ENCODE measurements at regions not wholly inside any gene's neighbourhood (a gene's known extent, or its start where the extent isn't known, plus 50 kb on each side); places are given as distances from the start of the nearest gene placed in this dataset.

- Histone ChIP-seq H3K27me3 (ENCODE audit: control insufficient read depth, insufficient read depth, low read length) (no peaks in the 10 kb centered on the region), H3K4me3 (ENCODE audit: low read length) (no peak overlapping the region), H3K27ac (ENCODE audit: low read length) (no peak overlapping the region), H3K4me1 (ENCODE audit: control insufficient read depth, insufficient read depth, low read length) (no peaks in the 10 kb centered on the region), H3K9me3 (ENCODE audit: control insufficient read depth, low read depth, low read length) (no peaks in the 10 kb centered on the region), H3K36me3 (ENCODE audit: control insufficient read depth, insufficient read depth, low read length) (no peaks in the 10 kb centered on the region)
- DNase-seq = no peak
- WGBS (ENCODE audit: insufficient coverage, low lambda C conversion rate) = 93% methylated on average over 1 of the region's 1 CpG
Measured at GRCh38 chr16:65301029-65301428, 179.2 kb upstream of the CDH11 start.

GRCh38 chr16:65297453-65297852, 175.6 kb upstream of the CDH11 start:
- Histone ChIP-seq H3K27ac (ENCODE audit: low read length) (no peak overlapping the region), H3K27me3 (ENCODE audit: control insufficient read depth, insufficient read depth, low read length) (no peaks in the 10 kb centered on the region), H3K4me3 (ENCODE audit: low read length) (no peak overlapping the region), H3K9me3 (ENCODE audit: control insufficient read depth, low read depth, low read length) (no peaks in the 10 kb centered on the region), H3K4me1 (ENCODE audit: control insufficient read depth, insufficient read depth, low read length) (no peaks in the 10 kb centered on the region), H3K36me3 (ENCODE audit: control insufficient read depth, insufficient read depth, low read length) (no peaks in the 10 kb centered on the region)
- no peak for DNase-seq

DNA sequence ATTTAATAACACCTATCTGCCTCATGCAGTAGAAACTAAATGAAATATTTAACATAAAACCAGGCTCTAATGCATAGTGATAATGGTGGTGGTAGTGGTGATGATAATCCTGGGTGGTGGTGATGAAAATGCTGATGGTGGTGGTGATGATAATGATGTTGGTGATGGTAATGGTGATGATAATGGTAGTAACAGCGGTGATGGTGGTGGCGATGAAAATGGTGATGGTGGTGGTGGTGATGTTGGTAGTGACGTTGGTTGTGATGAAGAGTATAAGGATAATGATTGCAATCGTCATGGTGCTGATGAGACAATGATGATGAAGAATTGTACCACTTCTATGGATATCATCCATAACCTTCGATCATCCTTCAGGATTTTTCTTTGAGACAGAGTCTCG, 173.7 kb upstream of the CDH11 start:
- H3K4me1 ChIP-seq (ENCODE audit: control insufficient read depth, insufficient read depth, low read length) = no peaks in the 10 kb centered on the region
- H3K36me3 ChIP-seq (ENCODE audit: control insufficient read depth, insufficient read depth, low read length) = no peaks in the 10 kb centered on the region
- DNase-seq = no peak
- H3K27me3 ChIP-seq (ENCODE audit: control insufficient read depth, insufficient read depth, low read length) = no peaks in the 10 kb centered on the region
- no peaks in the 10 kb centered on the region for H3K9me3 ChIP-seq (ENCODE audit: control insufficient read depth, low read depth, low read length)
- H3K27ac ChIP-seq (ENCODE audit: low read length) = no peak overlapping the region
- H3K4me3 ChIP-seq (ENCODE audit: low read length) = no peak overlapping the region
- WGBS (ENCODE audit: insufficient coverage, low lambda C conversion rate) = 100% methylated on average over 1 of the region's 6 CpGs

- Histone ChIP-seq H3K9me3 (ENCODE audit: control insufficient read depth, low read depth, low read length) (no peaks in the 10 kb centered on the region), H3K36me3 (ENCODE audit: control insufficient read depth, insufficient read depth, low read length) (no peaks in the 10 kb centered on the region), H3K4me3 (ENCODE audit: low read length) (no peak overlapping the region), H3K4me1 (ENCODE audit: control insufficient read depth, insufficient read depth, low read length) (no peaks in the 10 kb centered on the region), H3K27ac (ENCODE audit: low read length) (no peak overlapping the region), H3K27me3 (ENCODE audit: control insufficient read depth, insufficient read depth, low read length) (no peaks in the 10 kb centered on the region)
- 78% methylated on average over 1 of the region's 2 CpGs for WGBS (ENCODE audit: insufficient coverage, low lambda C conversion rate)
- no peak for DNase-seq
Measured at GRCh38 chr16:65294708-65295107, 172.8 kb upstream of the CDH11 start.

DNA sequence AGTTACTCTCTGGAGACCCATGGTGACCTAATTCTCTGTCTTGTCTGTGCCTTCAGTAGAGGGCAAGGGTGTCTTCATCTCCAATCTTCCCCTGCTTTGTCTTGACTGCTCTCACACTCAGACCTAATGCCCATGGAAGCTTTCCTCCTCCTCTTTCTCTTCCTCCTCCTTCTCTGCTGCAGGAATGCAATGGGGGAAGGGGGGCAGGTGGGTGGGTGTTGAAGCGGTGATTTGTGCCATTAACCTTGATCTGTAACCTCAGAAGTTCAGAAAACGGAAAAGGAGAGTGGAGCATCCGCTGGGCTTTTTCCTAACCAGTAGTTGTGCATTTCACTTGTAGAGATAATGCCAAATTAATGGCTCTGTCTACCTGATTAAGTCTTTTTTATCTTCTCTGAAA, 172.3 kb upstream of the CDH11 start:
- Histone ChIP-seq H3K27ac (ENCODE audit: low read length) (no peak overlapping the region), H3K9me3 (ENCODE audit: control insufficient read depth, low read depth, low read length) (no peaks in the 10 kb centered on the region), H3K4me1 (ENCODE audit: control insufficient read depth, insufficient read depth, low read length) (no peaks in the 10 kb centered on the region), H3K4me3 (ENCODE audit: low read length) (no peak overlapping the region), H3K36me3 (ENCODE audit: control insufficient read depth, insufficient read depth, low read length) (no peaks in the 10 kb centered on the region), H3K27me3 (ENCODE audit: control insufficient read depth, insufficient read depth, low read length) (no peaks in the 10 kb centered on the region)
- no CpG with 5 or more reads among the region's 3 CpGs for WGBS (ENCODE audit: insufficient coverage, low lambda C conversion rate)
- DNase-seq = no peak

- Histone ChIP-seq H3K9me3 (ENCODE audit: control insufficient read depth, low read depth, low read length) (no peaks in the 10 kb centered on the region), H3K27me3 (ENCODE audit: control insufficient read depth, insufficient read depth, low read length) (no peaks in the 10 kb centered on the region), H3K27ac (ENCODE audit: low read length) (no peak overlapping the region), H3K36me3 (ENCODE audit: control insufficient read depth, insufficient read depth, low read length) (no peaks in the 10 kb centered on the region), H3K4me3 (ENCODE audit: low read length) (no peak overlapping the region), H3K4me1 (ENCODE audit: control insufficient read depth, insufficient read depth, low read length) (no peaks in the 10 kb centered on the region)
- no peak for DNase-seq
- no CpG with 5 or more reads among the region's 4 CpGs for WGBS (ENCODE audit: insufficient coverage, low lambda C conversion rate)
Measured at GRCh38 chr16:65289022-65289421, 167.2 kb upstream of the CDH11 start.

GRCh38 chr16:65287307-65287706, 165.4 kb upstream of the CDH11 start:
- WGBS (ENCODE audit: insufficient coverage, low lambda C conversion rate) = no CpG with 5 or more reads among the region's 2 CpGs
- no peak for DNase-seq
- Histone ChIP-seq H3K4me3 (ENCODE audit: low read length) (no peak overlapping the region), H3K4me1 (ENCODE audit: control insufficient read depth, insufficient read depth, low read length) (no peaks in the 10 kb centered on the region), H3K27ac (ENCODE audit: low read length) (no peak overlapping the region), H3K36me3 (ENCODE audit: control insufficient read depth, insufficient read depth, low read length) (no peaks in the 10 kb centered on the region), H3K9me3 (ENCODE audit: control insufficient read depth, low read depth, low read length) (no peaks in the 10 kb centered on the region), H3K27me3 (ENCODE audit: control insufficient read depth, insufficient read depth, low read length) (no peaks in the 10 kb centered on the region)

- Histone ChIP-seq H3K4me3 (ENCODE audit: low read length) (no peak overlapping the region), H3K27me3 (ENCODE audit: control insufficient read depth, insufficient read depth, low read length) (no peaks in the 10 kb centered on the region), H3K4me1 (ENCODE audit: control insufficient read depth, insufficient read depth, low read length) (no peaks in the 10 kb centered on the region), H3K36me3 (ENCODE audit: control insufficient read depth, insufficient read depth, low read length) (no peaks in the 10 kb centered on the region), H3K9me3 (ENCODE audit: control insufficient read depth, low read depth, low read length) (no peaks in the 10 kb centered on the region), H3K27ac (ENCODE audit: low read length) (no peak overlapping the region)
- no peak for DNase-seq
- WGBS (ENCODE audit: insufficient coverage, low lambda C conversion rate) = 92% methylated on average over 2 of the region's 7 CpGs
Measured at GRCh38 chr16:65285128-65286048, 163.5 kb upstream of the CDH11 start.

DNA sequence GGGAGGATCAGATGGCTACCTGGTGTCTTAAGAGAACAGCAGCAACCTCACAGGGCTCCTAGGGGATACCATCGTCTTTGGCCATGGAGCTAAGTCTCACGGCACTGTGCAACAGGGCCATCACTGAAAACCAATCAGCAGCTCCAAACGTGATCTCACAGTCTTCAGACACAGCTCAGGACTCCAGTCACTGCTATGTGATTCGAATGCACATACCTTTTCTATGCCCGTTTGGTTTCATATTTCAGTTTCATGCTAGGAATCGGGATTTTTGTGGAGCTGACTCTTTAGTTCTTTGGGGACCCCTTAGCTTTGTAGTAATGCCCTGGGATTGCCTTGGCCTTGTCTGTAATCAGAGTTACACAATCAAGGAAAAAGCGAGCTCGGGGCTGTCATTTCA, 162.8 kb upstream of the CDH11 start:
- Histone ChIP-seq H3K4me1 (ENCODE audit: control insufficient read depth, insufficient read depth, low read length) (no peaks in the 10 kb centered on the region), H3K36me3 (ENCODE audit: control insufficient read depth, insufficient read depth, low read length) (no peaks in the 10 kb centered on the region), H3K27ac (ENCODE audit: low read length) (no peak overlapping the region), H3K27me3 (ENCODE audit: control insufficient read depth, insufficient read depth, low read length) (no peaks in the 10 kb centered on the region), H3K4me3 (ENCODE audit: low read length) (no peak overlapping the region), H3K9me3 (ENCODE audit: control insufficient read depth, low read depth, low read length) (no peaks in the 10 kb centered on the region)
- WGBS (ENCODE audit: insufficient coverage, low lambda C conversion rate) = no CpG with 5 or more reads among the region's 8 CpGs
- no peak for DNase-seq

GRCh38 chr16:65283181-65283651, 161.4 kb upstream of the CDH11 start:
- no peaks in the 10 kb centered on the region for H3K27me3 ChIP-seq (ENCODE audit: control insufficient read depth, insufficient read depth, low read length)
- WGBS (ENCODE audit: insufficient coverage, low lambda C conversion rate) = no CpG with 5 or more reads among the region's 3 CpGs
- no peaks in the 10 kb centered on the region for H3K36me3 ChIP-seq (ENCODE audit: control insufficient read depth, insufficient read depth, low read length)
- H3K27ac ChIP-seq (ENCODE audit: low read length) = no peak overlapping the region
- no peak overlapping the region for H3K4me3 ChIP-seq (ENCODE audit: low read length)
- H3K4me1 ChIP-seq (ENCODE audit: control insufficient read depth, insufficient read depth, low read length) = no peaks in the 10 kb centered on the region
- no peaks in the 10 kb centered on the region for H3K9me3 ChIP-seq (ENCODE audit: control insufficient read depth, low read depth, low read length)
- DNase-seq = no peak

DNA sequence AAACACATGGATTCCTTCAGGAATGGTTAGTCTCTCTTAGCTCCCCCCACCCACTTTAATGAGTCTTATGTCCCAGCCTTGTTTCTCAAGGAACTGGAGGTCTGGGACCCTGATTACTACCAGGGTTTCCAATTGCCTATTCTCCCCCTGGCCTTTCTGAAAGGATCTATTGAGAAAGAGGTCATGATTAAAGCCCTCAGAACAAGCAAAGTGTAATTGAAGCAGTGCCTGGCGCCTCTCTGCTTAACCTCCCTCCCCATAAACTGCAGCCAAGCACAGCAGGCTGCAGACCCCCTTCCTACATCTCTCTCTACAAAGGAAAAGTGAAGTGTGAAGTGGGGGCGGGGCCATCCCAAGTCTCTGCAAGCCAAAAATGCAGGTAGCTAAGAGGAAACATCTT, 159.7 kb upstream of the CDH11 start:
- H3K27me3 ChIP-seq (ENCODE audit: control insufficient read depth, insufficient read depth, low read length) = no peaks in the 10 kb centered on the region
- no peak for DNase-seq
- WGBS (ENCODE audit: insufficient coverage, low lambda C conversion rate) = no CpG with 5 or more reads among the region's 2 CpGs
- no peak overlapping the region for H3K4me3 ChIP-seq (ENCODE audit: low read length)
- no peak overlapping the region for H3K27ac ChIP-seq (ENCODE audit: low read length)
- H3K4me1 ChIP-seq (ENCODE audit: control insufficient read depth, insufficient read depth, low read length) = no peaks in the 10 kb centered on the region
- H3K36me3 ChIP-seq (ENCODE audit: control insufficient read depth, insufficient read depth, low read length) = no peaks in the 10 kb centered on the region
- no peaks in the 10 kb centered on the region for H3K9me3 ChIP-seq (ENCODE audit: control insufficient read depth, low read depth, low read length)

Measured in large intestine (tissue), 3 donors.